Liver (tissue), 8 donors: ENCODE measurements at regions not wholly inside any gene's neighbourhood (a gene's known extent, or its start where the extent isn't known, plus 50 kb on each side); places are given as distances from the start of the nearest gene placed in this dataset.

ENCODE experiments used
- DNase-seq: peaks from one replicate; pipeline ENCODE4 v3.0.0-alpha.2; 2017; ENCODE audit warnings: low spot score
- H3K27ac ChIP-seq, 2 donors: one replicate each; pipeline ENCODE4 v1.7.0; 2013; ENCODE audit warnings: inconsistent platforms in 2 of 2, low read length in 2 of 2, control low read depth in 1 of 2, low read depth in 1 of 2, mild to moderate bottlenecking in 1 of 2
- H3K27me3 ChIP-seq, 4 donors: one replicate each; pipeline versions ENCODE4 v1.6.1 to v1.7.0; 2013; ENCODE audit warnings: low read length in 3 of 4, inconsistent platforms in 1 of 4, mild to moderate bottlenecking in 1 of 4, moderate library complexity in 1 of 4; ENCODE audit not compliant: control insufficient read depth in 4 of 4, insufficient read depth in 4 of 4
- H3K36me3 ChIP-seq, 4 donors: one replicate each; pipeline versions ENCODE4 v1.6.1 to v1.7.0; 2013; ENCODE audit warnings: low read length in 3 of 4, mild to moderate bottlenecking in 3 of 4, low read depth in 1 of 4, moderate library complexity in 1 of 4; ENCODE audit not compliant: control insufficient read depth in 4 of 4, insufficient read depth in 3 of 4
- H3K4me1 ChIP-seq, 4 donors: one replicate each; pipeline versions ENCODE4 v1.6.1 to v1.7.0; 2013; ENCODE audit warnings: low read length in 3 of 4, mild to moderate bottlenecking in 3 of 4, moderate library complexity in 1 of 4; ENCODE audit not compliant: control insufficient read depth in 4 of 4, insufficient read depth in 4 of 4
- H3K4me3 ChIP-seq, 3 donors: one replicate each; pipeline versions ENCODE4 v1.6.1 to v1.7.0; 2013; ENCODE audit warnings: low read length in 3 of 3, control low read depth in 1 of 3, low read depth in 1 of 3, mild to moderate bottlenecking in 1 of 3
- H3K9ac ChIP-seq, 2 donors: one replicate each; pipeline ENCODE4 v1.7.0; 2013; ENCODE audit warnings: low read length in 2 of 2, mild to moderate bottlenecking in 2 of 2, moderate library complexity in 2 of 2, control low read depth in 1 of 2, low read depth in 1 of 2
- H3K9me3 ChIP-seq, 4 donors: one replicate each; pipeline versions ENCODE4 v1.6.1 to v1.7.0; 2013; ENCODE audit warnings: low read length in 3 of 4; ENCODE audit not compliant: control insufficient read depth in 4 of 4
- ATF3 ChIP-seq: IDR thresholded peaks from 2 replicates; pipeline ENCODE4 v1.6.1; 2016; ENCODE audit warnings: antibody characterized with exemption
- CTCF ChIP-seq: fragments of 150-350 bp; IDR thresholded peaks from 2 replicates; pipeline ENCODE4 v1.5.1; 2017; ENCODE audit warnings: improper control_type of control experiment, low read depth, low read length; ENCODE audit not compliant: missing input control
- EGR1 ChIP-seq, 2 donors: IDR thresholded peaks; 2 replicates each; pipeline ENCODE4 v1.6.1; 2016 to 2018; ENCODE audit warnings: antibody characterized with exemption in 2 of 2, low read depth in 2 of 2
- HNF4A ChIP-seq, 2 donors: conservative IDR thresholded peaks; 2 replicates each; pipeline ENCODE4 v1.6.1; 2016; ENCODE audit warnings: antibody characterized with exemption in 2 of 2, mild to moderate bottlenecking in 2 of 2
- JUND ChIP-seq, 2 donors: IDR thresholded peaks; 2 replicates each; pipeline ENCODE4 v1.6.1; 2016; ENCODE audit warnings: antibody characterized with exemption in 2 of 2
- NR2F2 ChIP-seq: IDR thresholded peaks from 2 replicates; pipeline ENCODE4 v1.6.1; 2016; ENCODE audit warnings: antibody characterized with exemption
- RXRA ChIP-seq, 2 donors: IDR thresholded peaks; 2 replicates each; pipeline ENCODE4 v1.6.1; 2017 to 2018; ENCODE audit warnings: antibody characterized with exemption in 2 of 2, mild to moderate bottlenecking in 1 of 2
- YY1 ChIP-seq: IDR thresholded peaks from 2 replicates; pipeline ENCODE4 v1.6.1; 2016; ENCODE audit warnings: antibody characterized with exemption, mild to moderate bottlenecking
- ZBTB33 ChIP-seq: IDR thresholded peaks from 2 replicates; pipeline ENCODE4 v1.6.1; 2016; ENCODE audit warnings: antibody characterized with exemption
- WGBS: extraction: QIAGEN DNeasy Blood & Tissue Kit; methylation state at CpG from one replicate; pipeline ENCODE4 v1.1.7; 2013; 5-methylcytosine and 5-hydroxymethylcytosine counted together
- TF ChIP-seq, protein P1 (sequence below): IDR thresholded peaks from 2 replicates; pipeline ENCODE4 v1.6.1; 2016; ENCODE audit warnings: antibody characterized with exemption
- TF ChIP-seq, protein P2 (sequence below): IDR thresholded peaks from 2 replicates; pipeline ENCODE4 v1.6.1; 2016; ENCODE audit warnings: antibody characterized with exemption, mild to moderate bottlenecking
- donor health status: healthy.
- donor health status: healthy.
- donor health status: healthy.
- donor health status: healthy.
- donor health status: healthy.

DNA sequence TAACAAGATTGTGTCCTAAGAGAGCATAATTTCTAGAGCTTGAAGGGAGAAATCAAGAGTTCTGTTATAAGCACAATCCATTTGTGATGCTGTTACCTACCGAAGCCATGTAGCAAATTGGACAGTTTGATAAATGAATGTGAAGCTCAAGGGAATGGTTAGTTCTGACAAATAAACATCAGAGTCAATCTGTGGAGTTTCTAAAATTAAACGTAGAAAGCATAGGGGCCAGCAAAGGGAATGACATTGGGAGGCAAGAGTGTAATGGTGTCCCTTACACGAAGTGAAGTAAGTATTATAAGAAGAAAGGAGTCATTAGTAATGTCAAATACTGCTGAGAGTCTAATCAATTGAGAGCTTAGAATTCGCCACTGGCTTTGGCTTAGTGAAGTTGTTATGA, 200.2 kb upstream of the SLITRK1 start:
- H3K9ac ChIP-seq = no peak overlapping the region
- no peaks in the 10 kb centered on the region for H3K27me3 ChIP-seq
- 64% methylated on average over 4 of the region's 4 CpGs for WGBS
- DNase-seq = no peak
- TF ChIP-seq NR2F2 = no peak
- TF ChIP-seq, protein P1, sequence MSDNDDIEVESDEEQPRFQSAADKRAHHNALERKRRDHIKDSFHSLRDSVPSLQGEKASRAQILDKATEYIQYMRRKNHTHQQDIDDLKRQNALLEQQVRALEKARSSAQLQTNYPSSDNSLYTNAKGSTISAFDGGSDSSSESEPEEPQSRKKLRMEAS = no peak
- TF ChIP-seq RXRA (IDR thresholded peaks at IDR 0.05) = no peak
- TF ChIP-seq, protein P2, sequence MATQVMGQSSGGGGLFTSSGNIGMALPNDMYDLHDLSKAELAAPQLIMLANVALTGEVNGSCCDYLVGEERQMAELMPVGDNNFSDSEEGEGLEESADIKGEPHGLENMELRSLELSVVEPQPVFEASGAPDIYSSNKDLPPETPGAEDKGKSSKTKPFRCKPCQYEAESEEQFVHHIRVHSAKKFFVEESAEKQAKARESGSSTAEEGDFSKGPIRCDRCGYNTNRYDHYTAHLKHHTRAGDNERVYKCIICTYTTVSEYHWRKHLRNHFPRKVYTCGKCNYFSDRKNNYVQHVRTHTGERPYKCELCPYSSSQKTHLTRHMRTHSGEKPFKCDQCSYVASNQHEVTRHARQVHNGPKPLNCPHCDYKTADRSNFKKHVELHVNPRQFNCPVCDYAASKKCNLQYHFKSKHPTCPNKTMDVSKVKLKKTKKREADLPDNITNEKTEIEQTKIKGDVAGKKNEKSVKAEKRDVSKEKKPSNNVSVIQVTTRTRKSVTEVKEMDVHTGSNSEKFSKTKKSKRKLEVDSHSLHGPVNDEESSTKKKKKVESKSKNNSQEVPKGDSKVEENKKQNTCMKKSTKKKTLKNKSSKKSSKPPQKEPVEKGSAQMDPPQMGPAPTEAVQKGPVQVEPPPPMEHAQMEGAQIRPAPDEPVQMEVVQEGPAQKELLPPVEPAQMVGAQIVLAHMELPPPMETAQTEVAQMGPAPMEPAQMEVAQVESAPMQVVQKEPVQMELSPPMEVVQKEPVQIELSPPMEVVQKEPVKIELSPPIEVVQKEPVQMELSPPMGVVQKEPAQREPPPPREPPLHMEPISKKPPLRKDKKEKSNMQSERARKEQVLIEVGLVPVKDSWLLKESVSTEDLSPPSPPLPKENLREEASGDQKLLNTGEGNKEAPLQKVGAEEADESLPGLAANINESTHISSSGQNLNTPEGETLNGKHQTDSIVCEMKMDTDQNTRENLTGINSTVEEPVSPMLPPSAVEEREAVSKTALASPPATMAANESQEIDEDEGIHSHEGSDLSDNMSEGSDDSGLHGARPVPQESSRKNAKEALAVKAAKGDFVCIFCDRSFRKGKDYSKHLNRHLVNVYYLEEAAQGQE = no peak
- no peak for TF ChIP-seq EGR1 (IDR thresholded peaks at IDR 0.05; ENCODE audit: low read depth in 2 of 2)
- TF ChIP-seq ZBTB33 = no peak
- H3K9me3 ChIP-seq = no peaks in the 10 kb centered on the region
- no peaks in the 10 kb centered on the region for H3K4me1 ChIP-seq
- H3K27ac ChIP-seq = no peak overlapping the region
- H3K4me3 ChIP-seq = no peak overlapping the region
- no peaks in the 10 kb centered on the region for H3K36me3 ChIP-seq

GRCh38 chr13:84080748-84081530, 198.7 kb upstream of the SLITRK1 start:
- 51% methylated on average over 7 of the region's 7 CpGs for WGBS
- H3K4me1 ChIP-seq = no peaks in the 10 kb centered on the region
- no peak overlapping the region for H3K27ac ChIP-seq
- H3K9me3 ChIP-seq = no peaks in the 10 kb centered on the region
- no peaks in the 10 kb centered on the region for H3K36me3 ChIP-seq
- TF ChIP-seq YY1 (no peak), JUND (IDR thresholded peaks at IDR 0.05) (no peak), CTCF (no peak), HNF4A (conservative IDR thresholded peaks at IDR 0.05) (no peak), ZBTB33 (no peak), ATF3 (no peak)
- no peak for DNase-seq
- no peak overlapping the region for H3K4me3 ChIP-seq
- H3K27me3 ChIP-seq = no peaks in the 10 kb centered on the region
- H3K9ac ChIP-seq = no peak overlapping the region
